22Rv1 (cell line): ENCODE measurements at regions not wholly inside any gene's neighbourhood (a gene's known extent, or its start where the extent isn't known, plus 50 kb on each side); places are given as distances from the start of the nearest gene placed in this dataset.

ENCODE experiments used
- ZFX ChIP-seq: fragments of 450-650 bp; IDR thresholded peaks from 2 replicates; pipeline ENCODE4 v1.6.1; 2017; ENCODE audit warnings: antibody characterized with exemption, borderline replicate concordance
- TF ChIP-seq, protein P1 (sequence below): fragments of 450-650 bp; IDR thresholded peaks from 2 replicates; pipeline ENCODE4 v1.5.1; 2017; ENCODE audit warnings: mild to moderate bottlenecking

DNA sequence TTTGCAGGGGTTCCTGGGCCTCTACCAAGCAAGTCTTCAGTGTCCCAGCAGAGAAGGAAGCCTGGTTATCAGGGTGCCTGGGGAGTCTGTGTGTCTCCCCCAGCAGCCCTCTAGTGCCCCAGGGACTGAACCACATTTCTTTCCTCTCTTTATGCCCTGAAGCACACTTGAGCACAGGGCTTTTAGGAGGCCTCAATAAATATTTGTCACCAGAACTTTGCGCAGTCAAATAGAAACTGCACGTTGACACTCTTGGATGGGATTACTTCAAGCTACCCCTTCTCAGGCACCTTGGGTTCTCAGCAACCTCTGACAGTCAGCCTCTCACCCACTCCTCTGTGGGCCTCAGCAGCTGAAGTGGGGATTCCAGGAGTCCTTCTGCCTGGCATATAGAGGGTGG lies 226.6 kb upstream of the HES1 start:
- TF ChIP-seq, protein P1, sequence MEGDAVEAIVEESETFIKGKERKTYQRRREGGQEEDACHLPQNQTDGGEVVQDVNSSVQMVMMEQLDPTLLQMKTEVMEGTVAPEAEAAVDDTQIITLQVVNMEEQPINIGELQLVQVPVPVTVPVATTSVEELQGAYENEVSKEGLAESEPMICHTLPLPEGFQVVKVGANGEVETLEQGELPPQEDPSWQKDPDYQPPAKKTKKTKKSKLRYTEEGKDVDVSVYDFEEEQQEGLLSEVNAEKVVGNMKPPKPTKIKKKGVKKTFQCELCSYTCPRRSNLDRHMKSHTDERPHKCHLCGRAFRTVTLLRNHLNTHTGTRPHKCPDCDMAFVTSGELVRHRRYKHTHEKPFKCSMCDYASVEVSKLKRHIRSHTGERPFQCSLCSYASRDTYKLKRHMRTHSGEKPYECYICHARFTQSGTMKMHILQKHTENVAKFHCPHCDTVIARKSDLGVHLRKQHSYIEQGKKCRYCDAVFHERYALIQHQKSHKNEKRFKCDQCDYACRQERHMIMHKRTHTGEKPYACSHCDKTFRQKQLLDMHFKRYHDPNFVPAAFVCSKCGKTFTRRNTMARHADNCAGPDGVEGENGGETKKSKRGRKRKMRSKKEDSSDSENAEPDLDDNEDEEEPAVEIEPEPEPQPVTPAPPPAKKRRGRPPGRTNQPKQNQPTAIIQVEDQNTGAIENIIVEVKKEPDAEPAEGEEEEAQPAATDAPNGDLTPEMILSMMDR = no peak
- no peak for TF ChIP-seq ZFX
